Kidney (tissue), 13 donors: ENCODE measurements at regions not wholly inside any gene's neighbourhood (a gene's known extent, or its start where the extent isn't known, plus 50 kb on each side); places are given as distances from the start of the nearest gene placed in this dataset.

Experiments
- DNase-seq, 5 donors: peaks; one replicate each; pipeline ENCODE4 v3.0.0-alpha.2; 2013 to 2020
- FAIRE-seq: peaks from 2 replicates; lab custom pipeline; 2012; peaks lifted over from hg19 to GRCh38; lab: Jason Lieb, UNC
- H3K27ac ChIP-seq, 2 donors: one replicate each; pipeline ENCODE4 v1.7.0; 2013; ENCODE audit warnings: low read depth in 2 of 2, low read length in 2 of 2, inconsistent platforms in 1 of 2
- H3K27me3 ChIP-seq: one replicate; pipeline ENCODE4 v1.7.1; 2013; ENCODE audit warnings: low read length, inconsistent platforms; ENCODE audit not compliant: control insufficient read depth, insufficient read depth
- H3K36me3 ChIP-seq, 3 donors: one replicate each; pipeline versions ENCODE4 v1.7.0 to v1.7.1; 2013; ENCODE audit warnings: low read length in 3 of 3, control low read depth in 1 of 3, inconsistent platforms in 1 of 3; ENCODE audit not compliant: insufficient read depth in 3 of 3, control insufficient read depth in 2 of 3
- H3K4me1 ChIP-seq, 3 donors: one replicate each; pipeline versions ENCODE4 v1.7.0 to v1.7.1; 2013; ENCODE audit warnings: low read length in 3 of 3, inconsistent platforms in 1 of 3, low read depth in 1 of 3; ENCODE audit not compliant: control insufficient read depth in 2 of 3, insufficient read depth in 2 of 3
- H3K4me3 ChIP-seq, 3 donors: one replicate each; pipeline versions ENCODE4 v1.7.0 to v1.8.1; 2013; ENCODE audit warnings: low read length in 3 of 3, control low read depth in 1 of 3, inconsistent platforms in 1 of 3
- H3K9ac ChIP-seq, 3 donors: one replicate each; pipeline versions ENCODE4 v1.7.0 to v1.7.1; 2013; ENCODE audit warnings: low read length in 3 of 3, control low read depth in 1 of 3, inconsistent platforms in 1 of 3
- H3K9me3 ChIP-seq, 3 donors: one replicate each; pipeline versions ENCODE4 v1.7.0 to v1.7.1; 2013; ENCODE audit warnings: low read length in 3 of 3, control low read depth in 1 of 3, inconsistent platforms in 1 of 3; ENCODE audit not compliant: control insufficient read depth in 2 of 3, insufficient read depth in 1 of 3
- intact Hi-C: fragments of 100-400 bp; cut with DNase I; formaldehyde crosslinking; loops from one replicate; pipeline ENCODE4 v1.11.1; 2022
- TF ChIP-seq, protein P1 (sequence below): IDR thresholded peaks from 3 replicates; pipeline ENCODE4 v1.5.1; 2012; ENCODE audit warnings: mild to moderate bottlenecking, moderate library complexity, borderline replicate concordance; ENCODE audit not compliant: insufficient read depth; ENCODE audit errors: extremely low read depth
- donor health status: control.
- donor health status: control.
- donor health status: control.
- donor health status: control.
- donor health status: control.
- donor health status: DM: yes; HTN: yes; CAD: no.
- donor health status: Normal renal cell carcinoma (clear cell type).

DNA sequence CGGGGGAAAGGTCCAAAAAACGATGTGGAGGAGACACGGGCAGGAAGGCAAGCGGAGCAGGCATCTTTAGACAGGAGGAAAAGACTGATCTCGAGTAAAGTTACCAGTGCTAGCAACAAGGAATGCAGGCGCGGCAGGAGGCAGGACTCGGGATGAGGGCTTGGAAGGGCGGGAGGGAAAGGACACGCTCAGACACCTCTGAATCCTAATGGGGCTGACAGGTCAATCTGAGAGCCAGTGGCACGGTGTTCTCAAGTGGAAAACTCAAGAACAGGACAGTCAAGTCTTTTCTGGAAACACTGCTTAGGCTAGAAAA, 155.3 kb upstream of the COBL start:
- intact Hi-C loops: no loop called here
- DNase-seq: peak in 4 of 5 donors; percentile 37 to 58 (median 52)
- H3K4me1 ChIP-seq: no peaks in the 10 kb centered on the region
- TF ChIP-seq, protein P1, sequence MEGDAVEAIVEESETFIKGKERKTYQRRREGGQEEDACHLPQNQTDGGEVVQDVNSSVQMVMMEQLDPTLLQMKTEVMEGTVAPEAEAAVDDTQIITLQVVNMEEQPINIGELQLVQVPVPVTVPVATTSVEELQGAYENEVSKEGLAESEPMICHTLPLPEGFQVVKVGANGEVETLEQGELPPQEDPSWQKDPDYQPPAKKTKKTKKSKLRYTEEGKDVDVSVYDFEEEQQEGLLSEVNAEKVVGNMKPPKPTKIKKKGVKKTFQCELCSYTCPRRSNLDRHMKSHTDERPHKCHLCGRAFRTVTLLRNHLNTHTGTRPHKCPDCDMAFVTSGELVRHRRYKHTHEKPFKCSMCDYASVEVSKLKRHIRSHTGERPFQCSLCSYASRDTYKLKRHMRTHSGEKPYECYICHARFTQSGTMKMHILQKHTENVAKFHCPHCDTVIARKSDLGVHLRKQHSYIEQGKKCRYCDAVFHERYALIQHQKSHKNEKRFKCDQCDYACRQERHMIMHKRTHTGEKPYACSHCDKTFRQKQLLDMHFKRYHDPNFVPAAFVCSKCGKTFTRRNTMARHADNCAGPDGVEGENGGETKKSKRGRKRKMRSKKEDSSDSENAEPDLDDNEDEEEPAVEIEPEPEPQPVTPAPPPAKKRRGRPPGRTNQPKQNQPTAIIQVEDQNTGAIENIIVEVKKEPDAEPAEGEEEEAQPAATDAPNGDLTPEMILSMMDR: no peak
- no peaks in the 10 kb centered on the region for H3K9me3 ChIP-seq
- H3K27ac ChIP-seq: no peak overlapping the region
- no peaks in the 10 kb centered on the region for H3K27me3 ChIP-seq
- no peaks in the 10 kb centered on the region for H3K36me3 ChIP-seq
- no peak overlapping the region for H3K9ac ChIP-seq
- FAIRE-seq: no peak
- H3K4me3 ChIP-seq: no peak overlapping the region

DNA sequence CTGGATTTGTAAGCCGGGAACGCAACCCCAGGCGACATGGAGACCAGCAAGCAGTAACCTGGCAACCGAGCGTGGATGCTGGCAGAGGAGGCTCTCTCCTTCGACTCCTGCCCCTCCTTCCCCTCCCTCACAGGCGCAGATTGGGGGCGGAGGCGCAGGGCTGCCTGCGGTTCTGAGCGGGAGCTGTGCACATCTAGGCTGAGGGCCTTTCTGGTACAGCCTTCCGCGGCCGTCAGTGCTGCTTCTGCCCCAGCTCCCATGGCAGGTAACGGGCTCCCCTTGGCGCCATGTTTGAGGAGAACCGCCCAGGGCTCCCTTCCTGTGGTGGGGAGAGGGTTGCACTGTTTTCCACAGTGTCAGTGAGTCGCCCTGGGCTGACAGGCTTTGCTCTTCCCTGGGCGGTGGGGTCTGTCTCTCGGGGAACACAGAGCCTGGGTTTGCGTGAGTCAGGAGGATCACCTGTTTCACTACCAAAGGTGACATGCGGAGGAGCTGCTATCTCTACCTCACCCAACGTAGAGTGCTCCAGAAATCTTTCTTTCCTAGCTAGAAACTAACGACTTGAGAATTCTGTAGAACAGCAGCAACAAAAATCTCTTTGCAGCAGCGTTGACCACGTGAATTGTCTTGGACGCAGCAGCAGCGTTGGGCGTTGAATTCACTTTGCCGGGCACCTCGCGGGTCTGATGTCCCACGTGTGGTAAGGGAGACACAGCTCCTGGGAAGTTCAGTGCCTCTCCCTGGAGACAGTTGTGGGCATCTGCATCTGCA, 154.8 kb upstream of the COBL start:
- peak in 4 of 5 donors; percentile 22 to 51 (median 36) for DNase-seq
- intact Hi-C loops: no loop called here
- H3K27ac ChIP-seq: no peak overlapping the region
- H3K36me3 ChIP-seq: no peaks in the 10 kb centered on the region
- no peak overlapping the region for H3K4me3 ChIP-seq
- no peak overlapping the region for H3K9ac ChIP-seq
- FAIRE-seq: no peak
- TF ChIP-seq, protein P1: no peak
- H3K27me3 ChIP-seq: no peaks in the 10 kb centered on the region
- no peaks in the 10 kb centered on the region for H3K4me1 ChIP-seq
- no peaks in the 10 kb centered on the region for H3K9me3 ChIP-seq

DNA sequence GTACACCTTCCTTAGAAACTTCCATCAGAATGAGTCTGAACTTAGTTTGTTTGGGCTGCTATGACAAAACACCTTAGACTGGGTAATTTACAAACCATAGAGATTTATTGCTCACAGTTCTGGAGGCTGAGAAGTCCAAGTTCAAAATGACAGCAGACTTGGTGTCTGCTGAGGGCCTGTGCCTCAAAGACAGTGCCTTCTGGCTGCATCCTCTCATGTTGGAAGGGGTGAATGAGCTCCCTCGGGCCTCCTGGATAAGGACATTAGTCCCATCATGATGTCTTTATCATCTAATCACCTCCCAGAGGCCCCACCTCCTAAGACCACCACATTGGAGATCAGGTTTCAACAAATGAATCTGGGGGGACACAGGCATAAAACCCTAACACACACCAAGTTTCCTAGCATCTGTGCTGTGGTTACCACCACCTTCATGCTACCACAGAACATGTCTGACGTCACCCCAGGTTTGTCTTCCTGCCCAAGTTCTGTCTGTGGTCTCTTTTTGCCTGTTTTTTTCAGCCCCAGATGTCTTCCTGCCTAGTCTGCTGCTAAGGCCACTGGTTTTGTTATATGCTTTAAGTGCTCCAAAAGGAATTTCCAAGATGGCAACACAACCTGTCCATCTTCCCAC, 150.9 kb upstream of the COBL start:
- TF ChIP-seq, protein P1: no peak
- Histone ChIP-seq H3K9me3 (no peaks in the 10 kb centered on the region), H3K27ac (no peak overlapping the region), H3K36me3 (no peaks in the 10 kb centered on the region), H3K27me3 (no peaks in the 10 kb centered on the region), H3K9ac (no peak overlapping the region), H3K4me3 (no peak overlapping the region), H3K4me1 (no peaks in the 10 kb centered on the region)
- FAIRE-seq (no peak), DNase-seq (no peak)
- intact Hi-C loops: no loop called here
